ENCODE measurements at regions not wholly inside any gene's neighbourhood (a gene's known extent, or its start where the extent isn't known, plus 50 kb on each side); places are given as distances from the start of the nearest gene placed in this dataset.

DNA sequence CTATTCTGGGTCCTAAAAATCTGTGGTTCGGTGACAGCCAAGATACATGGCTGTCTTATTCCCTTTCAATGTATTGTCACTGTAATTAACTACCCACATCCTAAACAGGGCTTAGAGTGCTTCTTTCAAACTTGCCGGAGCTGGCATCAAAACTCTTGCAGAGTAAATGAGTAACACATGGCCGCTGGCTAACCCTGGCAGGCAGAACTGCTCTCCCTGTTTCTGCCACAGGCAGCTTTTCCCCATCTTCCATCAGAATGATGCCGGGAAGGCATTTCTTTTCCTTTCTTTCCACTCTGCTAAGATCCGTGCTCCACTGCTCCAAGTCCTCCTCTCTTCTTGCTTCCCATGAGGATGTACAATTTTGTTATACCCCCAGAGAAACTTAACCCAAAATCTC lies 54.8 kb upstream of the PTPRM start:
- Histone ChIP-seq H4K20me1 (ENCODE audit: insufficient read depth, low read length) (no peaks in the 10 kb centered on the region), H3K4me3 (replicated peaks in 1 of 3; ENCODE audit: low read depth in 2 of 3, low read length in 3 of 3) (no peak overlapping the region), H3K4me2 (replicated peaks; ENCODE audit: extremely low read depth, low read length, poor library complexity, severe bottlenecking) (no peak overlapping the region), H3K79me2 (ENCODE audit: insufficient read depth, low read length) (no peaks in the 10 kb centered on the region), H3K9me3 (replicated peaks in 1 of 2; ENCODE audit: control insufficient read depth in 1 of 2, insufficient read depth in 1 of 2, low read length in 2 of 2) (no peaks in the 10 kb centered on the region), H3K9ac (ENCODE audit: insufficient read depth, low read length, poor library complexity, severe bottlenecking) (no peak overlapping the region), H2AFZ (ENCODE audit: insufficient read depth, low read depth, low read length, poor library complexity, severe bottlenecking) (no peak overlapping the region), H3K4me1 (ENCODE audit: control insufficient read depth in 1 of 2, insufficient read depth in 2 of 2, low read length in 2 of 2) (no peaks in the 10 kb centered on the region), H3K27ac (ENCODE audit: low read depth in 1 of 2, low read length in 2 of 2) (no peak overlapping the region), H3K27me3 (ENCODE audit: control insufficient read depth in 2 of 2, insufficient read depth in 2 of 2, low read length in 2 of 2) (no peaks in the 10 kb centered on the region), H3K36me3 (replicated peaks in 1 of 2; ENCODE audit: control insufficient read depth in 1 of 2, insufficient read depth in 2 of 2, low read length in 2 of 2) (no peaks in the 10 kb centered on the region)
- Mint-ChIP-seq H3K4me1 (no peaks in the 10 kb centered on the region), H3K27me3 (ENCODE audit: low read depth in 3 of 3) (peaks cover 1 to 2% (median 1%) of the 10 kb centered on the region in 3 donors), H3K27ac (no peak overlapping the region), H3K4me3 (no peak overlapping the region), H3K36me3 (no peaks in the 10 kb centered on the region), H3K9me3 (peaks cover 0 to 4% (median 3%) of the 10 kb centered on the region in 7 donors)
- TF ChIP-seq, protein P1, sequence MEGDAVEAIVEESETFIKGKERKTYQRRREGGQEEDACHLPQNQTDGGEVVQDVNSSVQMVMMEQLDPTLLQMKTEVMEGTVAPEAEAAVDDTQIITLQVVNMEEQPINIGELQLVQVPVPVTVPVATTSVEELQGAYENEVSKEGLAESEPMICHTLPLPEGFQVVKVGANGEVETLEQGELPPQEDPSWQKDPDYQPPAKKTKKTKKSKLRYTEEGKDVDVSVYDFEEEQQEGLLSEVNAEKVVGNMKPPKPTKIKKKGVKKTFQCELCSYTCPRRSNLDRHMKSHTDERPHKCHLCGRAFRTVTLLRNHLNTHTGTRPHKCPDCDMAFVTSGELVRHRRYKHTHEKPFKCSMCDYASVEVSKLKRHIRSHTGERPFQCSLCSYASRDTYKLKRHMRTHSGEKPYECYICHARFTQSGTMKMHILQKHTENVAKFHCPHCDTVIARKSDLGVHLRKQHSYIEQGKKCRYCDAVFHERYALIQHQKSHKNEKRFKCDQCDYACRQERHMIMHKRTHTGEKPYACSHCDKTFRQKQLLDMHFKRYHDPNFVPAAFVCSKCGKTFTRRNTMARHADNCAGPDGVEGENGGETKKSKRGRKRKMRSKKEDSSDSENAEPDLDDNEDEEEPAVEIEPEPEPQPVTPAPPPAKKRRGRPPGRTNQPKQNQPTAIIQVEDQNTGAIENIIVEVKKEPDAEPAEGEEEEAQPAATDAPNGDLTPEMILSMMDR (IDR thresholded peaks at IDR 0.05) = no peak
- 94% methylated on average over 4 of the region's 5 CpGs for WGBS (ENCODE audit: insufficient coverage)
- no peak for DNase-seq
- intact Hi-C loops (cut with micrococcal nuclease) = no loop called here

DNA sequence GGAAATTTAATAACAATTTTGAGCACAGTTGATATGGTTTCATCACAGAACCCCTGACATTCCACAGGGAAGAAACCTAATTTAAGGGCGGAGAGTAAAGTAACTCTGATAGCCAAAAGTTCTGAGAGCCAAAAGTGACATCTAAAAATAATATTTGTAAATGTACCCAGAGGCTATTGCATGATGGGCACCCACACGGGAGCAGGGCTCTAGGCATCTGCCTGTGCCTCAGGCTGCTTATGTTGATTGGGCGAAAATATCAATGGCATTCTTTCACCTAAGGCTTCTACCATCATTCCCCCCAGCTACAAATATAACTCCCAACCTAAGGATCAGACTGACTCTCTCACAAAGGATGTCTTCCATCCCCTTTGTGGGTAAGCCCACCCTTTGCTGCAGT lies 54.1 kb upstream of the PTPRM start:
- no peak for DNase-seq
- Histone ChIP-seq H3K9ac (ENCODE audit: insufficient read depth, low read length, poor library complexity, severe bottlenecking) (no peak overlapping the region), H3K27me3 (ENCODE audit: control insufficient read depth in 2 of 2, insufficient read depth in 2 of 2, low read length in 2 of 2) (no peaks in the 10 kb centered on the region), H4K20me1 (ENCODE audit: insufficient read depth, low read length) (no peaks in the 10 kb centered on the region), H3K79me2 (ENCODE audit: insufficient read depth, low read length) (no peaks in the 10 kb centered on the region), H2AFZ (ENCODE audit: insufficient read depth, low read depth, low read length, poor library complexity, severe bottlenecking) (no peak overlapping the region), H3K36me3 (replicated peaks in 1 of 2; ENCODE audit: control insufficient read depth in 1 of 2, insufficient read depth in 2 of 2, low read length in 2 of 2) (no peaks in the 10 kb centered on the region), H3K27ac (ENCODE audit: low read depth in 1 of 2, low read length in 2 of 2) (no peak overlapping the region), H3K9me3 (replicated peaks in 1 of 2; ENCODE audit: control insufficient read depth in 1 of 2, insufficient read depth in 1 of 2, low read length in 2 of 2) (no peaks in the 10 kb centered on the region), H3K4me2 (replicated peaks; ENCODE audit: extremely low read depth, low read length, poor library complexity, severe bottlenecking) (no peak overlapping the region), H3K4me3 (replicated peaks in 1 of 3; ENCODE audit: low read depth in 2 of 3, low read length in 3 of 3) (no peak overlapping the region), H3K4me1 (ENCODE audit: control insufficient read depth in 1 of 2, insufficient read depth in 2 of 2, low read length in 2 of 2) (no peaks in the 10 kb centered on the region)
- TF ChIP-seq, protein P1 (IDR thresholded peaks at IDR 0.05) = no peak
- no CpG with 5 or more reads among the region's 3 CpGs for whole genome bisulfite sequencing (ENCODE audit: insufficient coverage)
- no peak overlapping the region for H3K27ac Mint-ChIP-seq
- peaks cover 0 to 4% (median 3%) of the 10 kb centered on the region in 7 donors for H3K9me3 Mint-ChIP-seq
- no peaks in the 10 kb centered on the region for H3K36me3 Mint-ChIP-seq
- no peak overlapping the region for H3K4me3 Mint-ChIP-seq
- intact Hi-C loops (cut with micrococcal nuclease) = no loop called here
- H3K4me1 Mint-ChIP-seq = no peaks in the 10 kb centered on the region
- peaks cover 0 to 2% (median 1%) of the 10 kb centered on the region in 3 donors for H3K27me3 Mint-ChIP-seq (ENCODE audit: low read depth in 3 of 3)

All from CD14-positive monocyte (primary cell).